8988T (cell line): ENCODE measurements at regions not wholly inside any gene's neighbourhood (a gene's known extent, or its start where the extent isn't known, plus 50 kb on each side); places are given as distances from the start of the nearest gene placed in this dataset.

ENCODE experiments used
- DNase-seq: peaks from one replicate; pipeline ENCODE4 v3.0.0; 2011

DNA sequence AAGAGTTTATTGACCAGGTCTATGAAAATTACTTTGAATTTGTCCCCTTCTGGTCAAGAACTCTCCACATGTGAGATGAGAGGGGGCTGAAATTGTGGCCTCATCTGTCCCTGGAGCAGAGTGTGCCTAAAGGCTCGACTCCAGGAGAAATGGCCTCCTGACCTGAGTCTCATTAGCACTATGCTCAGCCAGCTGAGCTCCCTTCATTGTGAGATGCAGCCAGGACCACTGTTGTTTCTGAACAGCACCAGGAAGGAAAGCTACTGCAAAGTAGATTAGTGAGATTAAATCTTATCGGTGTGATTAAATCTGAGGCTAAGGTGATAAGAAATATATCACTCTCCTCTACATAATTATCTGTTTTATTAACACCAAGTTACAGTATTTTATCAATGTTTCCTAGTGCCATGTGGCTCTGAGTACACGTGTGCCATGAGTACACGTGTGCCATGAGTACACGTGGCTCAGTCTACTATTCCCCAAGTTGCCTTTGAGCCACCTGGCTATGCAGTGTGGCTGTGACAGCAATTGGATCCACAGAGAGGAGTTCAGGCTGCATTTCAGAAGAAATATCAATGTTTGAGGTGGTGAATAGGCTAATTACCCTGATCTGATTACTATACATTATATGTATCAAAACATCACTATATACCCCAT lies 126.9 kb downstream of the IPMK start:
- no peak for DNase-seq

DNA sequence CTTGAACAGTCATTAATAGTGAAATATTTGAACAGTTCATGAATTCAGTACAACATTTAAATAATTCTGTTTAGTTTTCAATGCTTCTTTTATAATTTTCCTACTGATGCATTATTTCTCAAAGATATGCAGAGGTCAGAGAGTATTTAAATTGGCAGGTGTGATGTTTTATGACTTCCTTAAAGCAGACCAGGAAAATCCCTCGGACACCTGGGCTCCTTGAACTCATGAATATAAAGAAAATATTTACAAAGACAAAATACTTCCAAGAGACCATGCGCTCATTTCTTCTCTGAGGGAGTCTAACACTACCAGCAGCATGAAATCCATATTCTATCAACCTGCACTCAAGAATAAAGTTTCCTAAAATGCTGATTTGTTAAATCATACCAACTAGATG lies 127.6 kb downstream of the IPMK start:
- DNase-seq: no peak

DNA sequence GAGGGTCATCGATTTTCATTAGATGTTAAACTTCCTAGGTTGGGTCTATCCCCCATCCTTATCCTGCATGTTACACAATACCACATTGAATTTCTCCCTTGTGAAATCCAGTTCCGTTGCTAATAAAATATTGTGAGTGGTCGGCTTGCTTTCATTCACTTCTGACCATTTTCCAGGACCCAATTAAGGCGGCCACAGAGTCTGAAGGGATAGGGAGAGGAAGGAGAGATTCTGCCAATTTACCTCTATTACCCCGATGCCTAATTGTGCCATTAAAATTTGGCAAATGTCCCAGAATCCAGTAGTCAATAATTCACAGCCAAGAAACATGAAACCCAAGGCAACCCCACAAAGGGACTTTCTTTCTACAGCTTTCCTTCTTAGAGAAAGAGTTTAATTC lies 129.9 kb downstream of the IPMK start:
- DNase-seq: no peak

DNA sequence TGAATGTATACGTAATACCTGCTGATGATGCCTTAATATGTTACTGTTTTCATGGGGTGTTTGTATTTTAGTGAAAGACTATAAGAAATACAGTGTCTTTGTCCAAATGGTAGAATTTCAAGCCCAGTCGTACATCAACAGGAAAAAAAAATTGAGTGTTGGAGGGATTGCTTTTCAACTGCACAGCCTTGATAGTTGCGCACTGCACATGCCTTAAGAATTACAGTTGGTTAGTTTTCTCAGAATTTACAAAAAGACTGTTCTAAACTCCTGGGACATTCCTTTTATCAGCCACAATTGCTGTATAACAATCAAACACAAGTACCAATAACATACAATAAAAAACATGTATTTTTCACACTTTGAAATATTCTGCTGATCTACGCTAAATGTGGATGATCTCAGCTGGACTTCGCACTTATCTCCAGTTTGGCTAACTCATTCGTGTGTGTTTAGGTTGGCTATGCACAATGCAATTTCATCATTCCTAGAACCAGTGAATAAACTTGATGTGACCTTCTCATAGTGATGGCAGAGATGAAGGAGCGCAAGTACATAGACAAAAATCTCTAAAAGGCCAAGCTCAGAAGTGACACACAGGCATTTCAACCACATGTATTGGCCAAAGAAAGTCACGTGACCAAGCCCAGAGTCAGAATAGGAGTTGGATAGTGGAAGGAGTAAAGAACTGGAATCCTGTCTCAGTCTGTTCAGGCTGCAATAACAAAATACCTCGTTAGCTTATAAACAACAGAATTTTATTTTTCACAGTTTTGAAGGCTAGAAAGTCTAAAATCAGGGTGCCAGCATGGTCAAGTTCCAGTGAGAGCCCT lies 152.3 kb downstream of the IPMK start:
- DNase-seq: no peak

DNA sequence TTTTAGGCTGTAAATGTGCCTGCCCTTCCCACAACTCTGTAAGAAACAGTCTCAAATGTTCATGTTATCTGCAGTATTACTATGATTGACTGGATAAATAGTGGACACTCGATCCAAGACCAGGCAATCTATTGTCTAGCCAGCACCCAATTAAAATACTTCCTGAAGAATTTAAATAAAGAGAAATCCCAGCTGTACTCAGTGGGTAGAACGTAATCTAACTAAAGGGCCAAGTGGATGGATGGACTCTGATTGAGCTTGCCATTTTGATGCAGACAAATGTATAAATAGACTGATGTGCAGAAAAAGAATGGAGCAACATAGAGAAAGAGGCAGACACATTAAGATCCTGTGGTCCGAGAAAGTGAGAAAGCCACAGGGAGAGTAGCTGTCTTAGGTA lies 158.0 kb downstream of the IPMK start:
- DNase-seq: no peak

DNA sequence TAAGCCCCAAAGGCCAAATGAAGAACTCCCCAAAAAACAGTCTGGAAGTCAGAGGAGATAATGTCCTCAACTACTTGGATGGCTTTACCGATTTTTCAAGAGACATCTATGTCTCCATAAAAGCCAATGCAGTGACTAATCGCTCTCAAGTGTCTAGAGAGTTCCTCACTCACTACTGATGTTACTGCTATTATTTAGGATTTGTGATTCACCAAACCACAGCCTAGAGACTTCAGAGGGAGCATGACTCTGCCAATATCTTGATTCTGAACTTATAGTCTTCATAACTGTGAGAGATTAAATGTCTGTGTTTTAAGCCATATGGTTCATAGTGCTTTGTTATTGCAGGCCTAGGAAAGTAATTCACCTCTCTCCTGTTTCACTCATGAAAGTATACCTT lies 160.2 kb downstream of the IPMK start:
- no peak for DNase-seq

DNA sequence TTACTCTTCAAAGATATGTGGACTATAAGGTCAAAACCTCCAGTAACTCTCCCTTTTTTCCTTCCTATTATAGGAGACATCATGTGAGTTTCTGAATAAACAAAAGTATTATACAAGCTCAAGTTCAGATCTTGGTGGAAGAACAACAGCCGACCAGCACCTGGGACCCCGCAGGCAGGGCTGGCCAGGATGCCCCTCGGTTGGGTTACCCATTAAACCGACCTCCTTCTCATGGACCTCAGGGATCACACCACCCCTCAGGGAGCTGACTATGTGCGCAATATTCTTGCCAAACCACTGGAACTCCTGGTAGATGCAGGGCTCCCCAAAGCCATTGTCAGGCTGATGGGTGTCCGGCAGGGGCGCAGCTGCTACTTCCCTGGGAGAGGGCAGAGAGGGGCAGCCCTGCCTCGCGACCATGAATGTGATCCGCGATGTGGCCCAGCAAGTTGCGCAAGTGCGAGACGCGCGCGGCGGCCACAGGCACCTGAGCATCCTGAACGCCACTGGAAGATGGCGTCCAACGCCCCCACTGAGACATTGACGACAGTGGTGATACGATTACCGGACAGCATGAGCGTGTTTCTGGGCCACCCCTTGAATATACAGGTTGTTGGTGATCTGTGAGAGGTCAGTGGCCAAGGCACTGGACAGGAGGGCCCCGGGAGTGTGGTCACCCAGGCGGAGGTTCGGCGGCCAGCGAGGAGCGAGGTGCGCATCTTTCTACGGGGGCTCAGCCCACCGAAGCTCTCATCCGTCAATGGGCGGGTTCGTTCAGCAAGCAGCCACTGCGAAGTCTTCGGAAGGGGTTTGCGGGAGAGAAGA lies 161.3 kb downstream of the IPMK start:
- no peak for DNase-seq

DNA sequence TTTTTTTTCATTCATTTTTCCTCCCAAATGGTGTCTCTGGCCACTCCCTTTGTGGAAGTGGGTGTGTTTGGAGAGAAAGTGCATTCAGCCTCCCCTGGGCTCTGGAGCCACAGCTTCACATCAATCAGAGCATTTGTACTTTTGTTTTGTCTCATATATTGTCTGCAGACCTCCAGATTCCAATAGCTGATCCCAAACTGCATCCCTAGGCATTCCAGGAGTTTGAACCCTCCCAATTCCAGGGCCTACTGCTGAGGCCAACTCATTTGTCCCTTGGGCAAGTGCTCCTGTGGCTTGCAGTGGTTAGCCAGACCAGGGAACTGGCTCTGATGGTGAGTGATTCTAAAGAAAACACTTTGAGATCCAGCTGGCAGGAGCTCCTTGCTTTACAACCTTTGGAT lies 163.3 kb downstream of the IPMK start:
- no peak for DNase-seq

DNA sequence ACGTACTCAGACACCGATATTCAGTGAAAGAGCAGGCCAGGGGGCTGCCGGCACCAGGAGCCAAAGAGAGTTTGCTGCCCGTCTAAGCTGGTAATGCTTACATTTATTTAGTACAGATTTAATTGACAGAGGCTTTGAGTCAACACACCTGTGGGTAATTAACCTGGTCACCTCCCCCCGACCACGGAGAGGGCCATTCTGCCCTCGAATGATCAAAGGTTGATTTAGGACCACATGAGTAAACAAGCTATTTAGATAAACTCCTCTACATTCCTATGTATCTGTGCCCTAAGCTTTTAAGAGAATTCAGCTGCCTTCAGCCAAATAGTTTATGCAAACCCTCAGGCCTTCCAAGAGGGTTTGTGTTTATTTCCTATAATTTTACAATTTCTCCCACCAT lies 164.8 kb downstream of the IPMK start:
- no peak for DNase-seq

DNA sequence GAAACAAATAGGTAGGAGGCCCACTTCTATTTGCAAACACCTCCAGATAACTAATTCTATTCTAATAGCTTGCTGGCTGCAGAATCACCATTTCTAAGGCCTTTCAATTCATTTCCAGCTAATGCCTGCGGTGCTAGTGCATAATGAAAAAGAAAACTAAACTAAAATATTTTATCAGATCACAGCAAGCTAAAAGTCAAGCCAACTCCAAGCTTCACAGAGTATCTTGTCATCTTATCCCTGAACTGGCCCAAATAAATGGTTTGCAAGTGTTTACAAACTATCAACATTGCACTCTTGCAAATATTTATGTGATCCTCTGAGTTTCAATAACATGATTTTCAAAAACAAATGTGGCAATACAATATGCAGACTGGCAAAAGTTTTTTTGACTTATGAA lies 166.0 kb downstream of the IPMK start:
- no peak for DNase-seq

DNA sequence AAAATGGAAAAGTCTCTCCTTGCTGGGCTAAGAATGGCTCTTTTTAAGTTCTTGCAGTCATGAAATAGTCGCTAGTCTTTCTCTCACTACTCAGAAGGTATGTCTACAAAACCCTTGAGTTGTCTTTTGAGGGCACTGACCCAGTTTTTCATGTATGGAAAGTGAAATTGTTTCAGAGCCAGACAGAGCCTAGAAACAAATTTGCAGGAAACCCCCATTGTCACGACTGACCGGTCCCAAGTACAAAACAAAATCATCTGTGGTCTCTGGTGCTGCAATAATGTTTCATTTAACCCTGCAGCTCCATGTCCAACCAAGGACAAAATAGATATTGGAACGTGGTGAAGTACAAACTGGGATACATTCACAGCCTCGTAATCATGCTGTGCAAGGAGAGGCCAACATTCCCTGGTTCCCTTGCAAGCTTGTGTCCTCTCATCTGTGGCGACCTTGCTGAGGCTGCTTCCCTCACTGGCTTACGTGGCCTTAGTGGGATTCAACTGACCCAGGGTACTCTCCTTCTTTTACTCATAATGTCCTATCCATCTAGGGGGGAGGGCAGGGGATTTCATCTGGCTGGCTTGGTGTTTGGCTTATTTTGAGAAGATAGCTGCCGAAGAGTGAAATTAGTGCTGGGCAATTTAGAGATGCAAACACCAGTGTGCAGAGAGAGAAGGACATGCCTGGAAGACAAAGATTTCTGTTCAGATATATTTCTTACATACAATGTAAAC lies 172.5 kb downstream of the IPMK start:
- DNase-seq: no peak

DNA sequence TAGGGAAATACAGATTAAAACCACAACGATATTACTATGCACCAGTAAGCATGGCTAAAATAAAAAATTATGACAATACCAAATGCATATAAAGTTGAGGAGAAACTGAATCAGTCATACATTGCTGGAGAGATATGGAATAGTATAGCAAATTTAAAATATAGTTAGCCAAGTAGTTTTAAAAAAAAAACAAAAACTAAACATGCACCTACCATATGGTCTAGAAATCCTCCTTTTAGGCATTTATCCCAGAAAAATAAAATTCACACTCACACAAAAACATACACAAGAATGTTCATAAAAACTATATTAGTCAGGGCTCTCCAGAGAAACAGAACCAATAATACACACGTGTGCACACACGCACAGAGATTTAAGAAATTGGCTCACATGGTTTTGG lies 175.8 kb downstream of the IPMK start:
- DNase-seq: no peak

DNA sequence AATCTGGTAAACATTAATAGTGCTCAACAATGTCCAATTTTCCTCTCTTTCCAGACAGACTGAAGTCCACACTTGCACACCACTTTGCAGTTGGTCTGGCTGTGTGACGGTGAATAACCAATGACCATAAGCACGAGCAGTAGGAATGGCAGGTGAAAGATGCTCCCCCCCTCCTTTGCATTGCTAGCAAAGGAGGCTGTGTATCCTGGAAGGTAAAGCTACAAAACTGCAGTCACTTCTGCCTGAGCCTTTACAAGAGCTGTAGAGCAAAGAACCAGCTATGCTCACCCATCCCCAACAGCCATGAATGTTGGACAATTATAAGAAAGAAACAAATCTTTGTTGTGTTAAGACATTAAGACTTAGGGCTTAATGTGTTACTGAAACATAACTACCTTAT lies 178.0 kb downstream of the IPMK start:
- DNase-seq: no peak

DNA sequence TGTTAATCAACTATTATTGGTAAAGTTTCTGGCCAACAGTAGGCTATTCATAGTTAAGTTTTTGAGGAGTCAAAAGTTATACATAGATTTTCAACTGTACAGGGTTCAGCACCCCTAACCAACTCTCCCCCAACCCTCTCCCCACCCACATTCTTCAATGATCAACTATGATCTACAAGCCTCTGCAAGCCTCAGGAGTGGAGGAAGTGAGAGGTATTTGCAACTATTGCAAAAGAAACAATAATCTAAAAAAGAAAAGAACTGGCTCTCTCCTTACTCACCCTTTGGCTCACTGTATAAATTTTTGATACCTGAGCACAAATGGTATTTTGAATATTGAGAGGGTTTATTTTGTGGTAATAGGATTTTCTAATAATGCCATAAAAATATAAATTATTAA lies 179.8 kb downstream of the IPMK start:
- DNase-seq: no peak

DNA sequence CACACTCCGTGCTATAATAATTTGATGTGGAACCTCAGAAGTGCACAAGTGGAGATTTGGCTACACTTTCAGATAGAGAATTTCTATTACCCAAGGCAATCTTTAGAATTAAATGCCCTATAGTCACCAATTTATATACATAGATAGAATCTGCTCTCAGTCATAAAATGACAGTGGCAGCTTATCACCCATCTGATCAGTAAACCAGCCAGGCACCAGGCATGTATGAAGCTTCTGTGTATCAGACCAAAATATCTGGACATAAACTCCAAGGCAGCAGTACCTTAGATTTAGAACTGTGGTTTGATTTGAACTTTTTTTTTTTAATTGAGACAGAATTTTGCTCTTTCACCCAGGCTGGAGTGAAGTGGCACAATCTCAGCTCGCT lies 180.9 kb downstream of the IPMK start:
- DNase-seq: no peak

DNA sequence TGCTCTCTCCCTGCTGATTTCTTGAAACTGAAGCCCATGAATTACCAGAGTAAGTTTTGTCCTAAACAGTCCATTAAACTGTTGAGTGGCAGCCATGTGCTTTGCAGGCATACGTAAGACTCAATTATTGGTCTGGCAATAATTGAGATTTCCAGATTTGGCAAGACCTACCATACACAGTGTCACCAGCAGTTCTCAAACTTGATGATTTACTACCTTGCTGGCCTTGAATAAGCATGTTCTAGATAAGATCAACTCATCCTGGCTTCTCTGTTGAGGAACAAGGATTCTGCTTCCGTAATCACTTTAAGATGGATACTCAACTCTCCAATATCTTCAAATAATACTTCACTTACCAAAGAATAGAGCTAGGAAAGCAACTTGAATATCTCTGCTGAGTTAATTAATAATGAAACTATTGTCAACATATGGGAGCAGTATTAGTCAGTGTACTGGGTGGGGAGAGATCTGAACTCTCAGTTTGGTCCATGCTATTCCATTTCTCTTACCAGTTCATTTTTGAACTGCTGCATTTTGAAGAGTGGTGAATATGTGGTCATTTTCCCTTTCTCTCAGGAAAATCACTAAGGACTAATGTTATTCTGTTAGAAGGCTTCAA lies 181.4 kb downstream of the IPMK start:
- DNase-seq: no peak

DNA sequence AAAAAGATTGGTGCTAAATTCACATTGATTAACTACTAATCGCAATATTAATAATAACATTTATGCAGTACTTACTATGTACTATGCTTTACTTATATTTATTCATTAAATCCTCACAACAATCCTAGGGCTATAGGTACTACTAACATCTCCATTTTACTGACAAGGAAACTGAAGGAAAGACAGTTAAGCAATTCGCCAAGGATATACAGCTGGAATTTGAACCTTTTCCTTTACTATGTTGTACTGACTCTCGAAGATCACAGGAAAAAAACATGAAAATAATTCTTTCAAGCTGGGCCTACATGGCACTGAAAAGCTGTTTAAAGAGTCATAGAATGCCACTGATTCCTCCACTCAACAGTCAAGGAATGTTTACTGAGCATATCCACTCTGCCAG lies 185.4 kb downstream of the IPMK start:
- DNase-seq: no peak

DNA sequence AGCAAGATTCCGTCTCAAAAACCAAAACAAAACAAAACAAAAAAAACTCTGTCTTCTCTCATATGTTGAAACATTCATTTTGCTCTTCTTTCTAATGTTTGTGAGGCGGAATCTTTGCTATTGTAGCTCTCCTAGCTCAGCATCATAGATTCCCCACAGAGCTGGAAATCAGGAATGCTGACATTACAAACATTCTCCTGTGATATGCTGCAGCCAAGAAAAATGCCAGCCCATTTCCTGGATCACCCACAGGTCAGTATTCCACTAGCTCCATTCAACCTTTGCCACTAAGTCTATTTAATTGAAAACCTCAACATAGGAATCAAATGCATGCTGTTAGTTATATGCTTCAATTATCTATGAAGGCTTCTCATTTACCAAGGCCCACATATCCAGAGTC lies 186.3 kb downstream of the IPMK start:
- DNase-seq: no peak

DNA sequence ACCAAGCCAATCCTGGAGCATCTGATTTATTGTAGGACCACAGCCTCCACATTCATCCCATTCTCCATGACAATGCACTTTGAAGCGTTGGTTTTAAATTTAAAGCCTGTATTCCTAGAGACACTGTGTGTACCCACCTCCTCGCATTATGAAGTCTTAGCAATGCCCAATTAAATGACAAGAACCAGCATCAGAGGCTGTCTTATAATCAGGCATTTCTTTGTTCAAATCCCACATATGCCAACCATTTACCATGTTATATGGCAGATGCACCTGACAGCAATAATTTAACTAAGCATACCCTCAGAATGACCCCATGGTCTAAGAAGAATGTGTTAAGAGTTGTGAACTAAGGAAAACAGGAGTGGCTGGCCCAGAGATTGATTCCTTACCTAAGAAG lies 188.2 kb downstream of the IPMK start:
- DNase-seq: no peak

DNA sequence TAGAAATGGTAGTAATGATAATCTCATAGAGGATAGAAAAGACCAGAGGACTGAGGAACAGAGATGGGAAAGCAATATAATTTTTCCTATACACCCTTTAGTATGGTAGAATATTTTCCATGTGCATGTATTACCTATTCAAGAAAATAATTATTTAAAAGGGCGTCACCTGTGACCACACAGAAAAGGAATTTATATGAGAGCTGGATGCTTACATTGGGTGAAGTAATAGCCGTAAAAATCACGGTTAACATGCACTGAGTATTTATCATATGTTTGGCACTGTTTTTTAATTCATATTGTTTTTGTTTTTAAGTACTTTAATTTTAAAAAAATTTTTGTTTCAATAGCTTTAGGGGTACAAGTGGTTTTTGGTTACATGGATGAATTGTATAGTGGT lies 195.1 kb downstream of the IPMK start:
- DNase-seq: no peak

DNA sequence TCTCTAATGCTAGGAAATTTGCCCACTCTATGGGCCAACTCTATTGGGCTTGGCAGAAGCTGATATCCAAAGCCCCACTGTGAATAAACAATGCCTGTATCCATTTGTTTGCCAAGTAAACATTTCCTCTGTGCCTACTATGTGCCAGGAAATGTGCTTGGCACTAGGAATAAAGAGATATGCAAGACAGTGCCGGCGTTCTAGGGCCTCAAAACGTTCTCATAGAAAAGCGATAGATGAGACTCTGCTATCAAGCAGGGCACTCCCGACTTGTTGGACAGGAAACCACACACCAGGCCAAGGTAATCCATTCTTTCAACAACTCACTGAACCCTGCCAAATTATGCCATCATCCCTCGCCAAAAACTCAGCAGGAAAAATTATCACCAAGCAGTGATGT lies 196.7 kb downstream of the IPMK start:
- DNase-seq: no peak

DNA sequence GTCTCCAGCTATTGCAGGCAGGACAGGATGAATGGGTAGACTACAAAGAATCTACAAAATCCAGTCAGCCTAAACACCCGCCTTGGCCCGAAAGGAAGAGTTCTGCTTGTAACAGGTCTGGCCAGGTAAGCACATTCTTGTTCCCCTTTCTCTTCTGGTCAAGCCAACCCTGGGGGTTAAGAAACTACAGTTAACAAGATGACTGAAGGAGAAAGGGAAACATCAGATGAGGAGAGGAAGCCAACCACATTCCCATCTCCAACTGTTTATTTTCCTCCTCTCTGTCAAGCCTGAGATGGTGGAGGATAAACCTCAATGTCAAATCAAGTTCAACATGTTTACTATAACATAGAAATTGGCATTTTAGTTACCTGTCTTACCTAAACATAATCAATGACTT lies 198.9 kb downstream of the IPMK start:
- no peak for DNase-seq

DNA sequence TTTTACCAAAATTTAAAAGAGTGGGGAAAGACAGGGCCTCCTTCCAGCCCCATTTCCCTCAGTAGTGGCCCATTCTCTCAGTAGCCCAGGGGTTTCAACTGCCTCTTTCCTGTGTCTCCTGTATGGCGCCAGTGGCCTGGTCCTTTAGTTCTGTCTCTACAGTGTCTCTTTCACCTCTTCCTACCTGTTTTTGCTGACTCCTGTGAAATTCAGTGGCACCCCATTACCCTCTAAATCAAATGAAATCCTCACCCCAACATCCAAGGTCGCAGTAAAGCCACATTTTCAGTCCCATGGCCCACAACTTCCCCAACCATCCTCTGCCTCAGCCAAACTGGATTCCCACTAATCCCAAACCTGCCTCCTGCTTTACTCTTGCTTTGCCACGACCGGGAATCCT lies 200.7 kb downstream of the IPMK start:
- no peak for DNase-seq
